NCI-H774 (cell line): ENCODE measurements at regions not wholly inside any gene's neighbourhood (a gene's known extent, or its start where the extent isn't known, plus 50 kb on each side); places are given as distances from the start of the nearest gene placed in this dataset.

Experiments used
- DNase-seq: peaks from one replicate; lab custom pipeline; 2025; lab: John Stamatoyannopoulos, UW

- no peak for DNase-seq
Observed at GRCh38 chr5:82850393-82850792, 226.8 kb downstream of the TMEM167A start.

GRCh38 chr5:82849885-82850284, 227.3 kb downstream of the TMEM167A start:
- no peak for DNase-seq

GRCh38 chr5:82847562-82847961, 229.6 kb downstream of the TMEM167A start:
- no peak for DNase-seq

- no peak for DNase-seq
Observed at GRCh38 chr5:82839881-82840280, 237.3 kb downstream of the TMEM167A start.

GRCh38 chr5:82835488-82835887, 241.7 kb downstream of the TMEM167A start:
- DNase-seq, result no peak

- DNase-seq, result no peak
Observed at GRCh38 chr5:82834151-82834550, 243.0 kb downstream of the TMEM167A start.

- DNase-seq, result no peak
Observed at GRCh38 chr5:82833277-82833676, 243.9 kb downstream of the TMEM167A start.

GRCh38 chr5:82832445-82832844, 244.7 kb downstream of the TMEM167A start:
- no peak for DNase-seq

GRCh38 chr5:82828211-82828610, 249.0 kb downstream of the TMEM167A start:
- no peak for DNase-seq

- DNase-seq, result no peak
Observed at GRCh38 chr5:82827651-82828050, 249.5 kb downstream of the TMEM167A start.

GRCh38 chr5:82822634-82822927, 254.6 kb downstream of the TMEM167A start:
- DNase-seq, result no peak

GRCh38 chr5:82821846-82822633, 255.2 kb downstream of the TMEM167A start:
- DNase-seq, result no peak

GRCh38 chr5:82820961-82821845, 256.0 kb downstream of the TMEM167A start:
- no peak for DNase-seq

- DNase-seq, result no peak
Observed at GRCh38 chr5:82820188-82820587, 257.0 kb downstream of the TMEM167A start.

GRCh38 chr5:82817897-82818676, 259.1 kb downstream of the TMEM167A start:
- no peak for DNase-seq

- DNase-seq, result no peak
Observed at GRCh38 chr5:82816926-82817325, 260.3 kb downstream of the TMEM167A start.

- DNase-seq, result no peak
Observed at GRCh38 chr5:82815871-82816270, 261.3 kb downstream of the TMEM167A start.

GRCh38 chr5:82813861-82814260, 263.3 kb downstream of the TMEM167A start:
- DNase-seq, result no peak

GRCh38 chr5:82812575-82812974, 264.6 kb downstream of the TMEM167A start:
- no peak for DNase-seq

- DNase-seq, result no peak
Observed at GRCh38 chr5:82811490-82811889, 265.7 kb downstream of the TMEM167A start.

GRCh38 chr5:82809420-82810143, 267.6 kb downstream of the TMEM167A start:
- DNase-seq, result no peak

- DNase-seq, result no peak
Observed at GRCh38 chr5:82808960-82809359, 268.2 kb downstream of the TMEM167A start.
